Cerebellar nuclear complex (tissue), 1 donor: ENCODE measurements at regions not wholly inside any gene's neighbourhood (a gene's known extent, or its start where the extent isn't known, plus 50 kb on each side); places are given as distances from the start of the nearest gene placed in this dataset.

Experiments
- DNase-seq, 2 experiments: peaks; one replicate each; lab custom pipeline; 2025; lab: John Stamatoyannopoulos, UW

- peak; percentile 59 to 92 for DNase-seq
Observed at GRCh38 chr4:113849771-113850170, 88.2 kb upstream of the CAMK2D start.

GRCh38 chr4:113847710-113848109, 86.2 kb upstream of the CAMK2D start:
- DNase-seq, result no peak

DNA sequence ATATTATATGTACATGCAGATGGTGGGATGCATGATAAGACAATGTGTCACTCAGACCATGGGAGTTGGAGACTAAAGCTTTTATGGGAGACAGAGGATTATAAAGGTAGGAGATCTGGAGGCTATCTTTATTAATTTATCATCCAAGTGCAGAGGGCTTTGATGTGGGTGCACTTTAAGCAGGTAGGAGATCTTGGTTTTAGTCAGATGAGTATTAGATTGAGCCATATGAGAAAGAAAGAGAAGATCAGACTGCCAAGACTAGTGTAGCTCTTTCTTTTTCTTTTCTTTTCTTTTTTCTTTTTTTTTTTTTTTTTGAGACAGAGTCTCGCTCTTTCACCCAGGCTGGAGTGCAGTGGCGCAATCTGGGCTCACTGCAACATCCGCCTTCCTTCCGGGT, 84.9 kb upstream of the CAMK2D start:
- DNase-seq, result no peak

DNA sequence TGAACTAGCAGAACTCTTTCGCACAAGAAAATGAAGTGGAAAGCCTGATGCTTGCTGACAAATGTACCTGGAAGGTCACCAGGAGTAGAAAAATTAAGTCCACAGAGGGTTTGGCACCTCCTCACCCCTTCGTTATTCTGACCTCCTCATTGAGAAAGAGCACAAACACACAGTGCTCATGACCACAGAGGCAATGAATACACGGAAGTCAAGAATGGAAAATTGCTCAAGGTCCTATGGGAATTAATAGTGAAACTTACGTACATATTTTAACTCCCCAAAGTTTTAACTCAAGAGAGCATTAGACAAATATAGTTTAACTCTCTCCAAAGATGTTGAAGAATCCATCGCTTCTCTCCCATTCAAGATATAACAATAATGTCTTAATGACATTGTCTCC, 83.6 kb upstream of the CAMK2D start:
- DNase-seq, result no peak

- DNase-seq, result no peak
Observed at GRCh38 chr4:113844369-113844768, 82.8 kb upstream of the CAMK2D start.

- DNase-seq, result no peak
Observed at GRCh38 chr4:113840861-113841260, 79.3 kb upstream of the CAMK2D start.

GRCh38 chr4:113838460-113838859, 76.9 kb upstream of the CAMK2D start:
- DNase-seq, result no peak

DNA sequence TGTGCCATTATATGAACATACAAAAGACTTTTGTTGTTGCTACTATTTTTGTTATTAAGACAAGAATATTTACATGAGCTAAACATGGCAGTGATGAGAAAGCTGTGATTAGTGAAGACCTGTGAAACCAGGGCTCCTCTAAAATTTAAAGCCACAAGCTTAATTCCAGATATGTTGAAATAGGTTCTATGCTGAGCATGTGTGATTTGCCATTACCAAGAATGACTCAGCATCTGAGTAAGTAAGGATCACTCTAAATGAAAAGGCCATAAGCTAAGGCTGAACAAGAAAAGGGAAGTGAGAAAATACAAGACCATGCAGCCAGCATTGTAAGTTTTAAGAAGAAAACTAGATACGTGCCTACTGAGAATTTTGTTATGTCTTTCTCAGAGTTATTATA, 75.9 kb upstream of the CAMK2D start:
- DNase-seq, result no peak

GRCh38 chr4:113835005-113835404, 73.5 kb upstream of the CAMK2D start:
- no peak for DNase-seq

DNA sequence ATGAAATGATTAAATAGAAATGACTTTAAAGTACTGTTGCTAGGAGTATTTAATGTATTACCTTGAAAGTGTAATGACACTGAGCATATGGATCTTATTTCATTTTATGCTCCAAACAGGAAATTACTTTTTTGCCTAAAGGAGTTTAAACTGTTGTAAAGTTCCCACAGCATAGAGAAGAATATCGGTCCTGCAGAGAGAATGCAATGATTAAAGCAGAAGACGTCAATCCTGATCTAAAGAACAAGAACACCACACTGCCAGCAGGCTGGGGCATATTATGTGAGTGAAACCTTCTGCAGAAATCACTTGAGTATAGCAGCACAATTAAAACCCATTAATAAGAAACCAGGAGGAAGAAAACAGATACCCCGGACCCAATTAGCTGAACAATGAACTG, 72.8 kb upstream of the CAMK2D start:
- DNase-seq, result no peak

- no peak for DNase-seq
Observed at GRCh38 chr4:113832803-113833202, 71.3 kb upstream of the CAMK2D start.

- DNase-seq, result no peak
Observed at GRCh38 chr4:113831457-113831856, 69.9 kb upstream of the CAMK2D start.

DNA sequence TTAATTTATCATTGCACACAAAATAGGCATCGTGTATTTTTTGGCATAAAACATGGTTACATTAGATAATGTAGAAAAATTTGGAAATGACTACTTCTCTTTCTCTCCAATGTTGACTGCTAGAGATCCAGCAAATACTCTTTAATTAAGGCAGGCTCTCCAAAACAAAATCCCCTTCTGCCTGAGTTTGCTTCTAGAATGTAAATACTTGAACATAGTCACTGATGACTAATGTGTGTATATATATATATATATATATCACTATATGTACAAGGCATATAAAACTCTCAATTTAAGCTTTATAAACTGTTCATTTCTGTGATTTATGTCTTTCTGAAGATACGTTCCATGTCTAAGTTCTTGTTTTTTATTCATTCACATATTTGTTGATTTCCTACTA, 67.2 kb upstream of the CAMK2D start:
- DNase-seq, result no peak

GRCh38 chr4:113827285-113827684, 65.7 kb upstream of the CAMK2D start:
- DNase-seq, result no peak

GRCh38 chr4:113826421-113826820, 64.9 kb upstream of the CAMK2D start:
- peak; percentile 37 to 88 for DNase-seq

DNA sequence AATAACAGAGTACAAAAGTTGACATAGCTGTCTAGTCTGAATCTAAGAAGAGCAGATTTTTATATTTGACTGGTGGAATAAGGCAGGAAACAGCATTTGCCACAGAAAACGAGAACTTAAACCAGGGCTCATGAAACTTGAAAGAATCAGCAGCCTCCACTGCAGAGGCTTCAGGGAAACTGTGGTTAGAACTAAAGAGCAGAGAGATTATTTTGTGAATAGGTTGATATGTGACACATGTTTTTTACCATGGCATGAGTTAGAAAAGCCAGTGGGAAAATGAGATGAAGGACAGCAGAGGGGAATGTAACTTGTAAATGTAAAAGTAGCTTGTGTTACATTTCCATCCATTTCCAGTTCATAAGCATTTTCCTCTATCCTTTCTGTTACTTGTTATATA, 63.7 kb upstream of the CAMK2D start:
- no peak for DNase-seq

GRCh38 chr4:113824396-113824795, 62.9 kb upstream of the CAMK2D start:
- no peak for DNase-seq

- no peak for DNase-seq
Observed at GRCh38 chr4:113823291-113823659, 61.7 kb upstream of the CAMK2D start.

GRCh38 chr4:113822555-113823290, 61.2 kb upstream of the CAMK2D start:
- DNase-seq, result no peak

GRCh38 chr4:113821856-113822255, 60.3 kb upstream of the CAMK2D start:
- no peak for DNase-seq

GRCh38 chr4:113820108-113820507, 58.6 kb upstream of the CAMK2D start:
- no peak for DNase-seq

GRCh38 chr4:113815826-113816225, 54.3 kb upstream of the CAMK2D start:
- no peak for DNase-seq

DNA sequence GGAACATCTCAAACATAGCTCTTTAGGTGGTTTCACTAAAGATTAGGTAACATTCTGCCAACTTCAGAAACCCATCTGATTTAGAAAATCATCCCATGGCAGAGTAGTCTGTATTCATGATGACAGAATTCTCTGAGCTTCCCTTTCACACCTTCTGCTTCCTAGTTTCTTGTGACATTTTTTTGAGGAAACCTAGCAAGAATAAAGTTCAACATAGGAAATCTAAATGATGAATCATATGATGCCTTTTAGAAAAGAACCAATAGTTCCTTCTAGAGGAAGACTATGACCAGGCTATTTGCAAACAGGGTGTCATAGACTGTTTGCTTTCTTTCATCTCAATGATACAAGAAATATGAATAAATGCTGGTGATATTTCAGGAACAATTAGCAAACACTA, 49.8 kb upstream of the CAMK2D start:
- DNase-seq, result no peak
